ENCODE measurements at regions not wholly inside any gene's neighbourhood (a gene's known extent, or its start where the extent isn't known, plus 50 kb on each side); places are given as distances from the start of the nearest gene placed in this dataset.

GRCh38 chr2:138430181-138430580 lies 71.4 kb upstream of the SPOPL start:
- Mint-ChIP-seq H3K4me1 (ENCODE audit: low read depth) (peaks cover 6% of the 10 kb centered on the region), H3K27ac (no peak overlapping the region), H3K4me3 (no peak overlapping the region), H3K36me3 (ENCODE audit: low read depth) (no peaks in the 10 kb centered on the region), H3K27me3 (no peaks in the 10 kb centered on the region), H3K9me3 (peaks cover 14% of the 10 kb centered on the region)
- ChIA-PET POLR2A (no interaction called here), CTCF (no interaction called here)
- DNase-seq (no peak), ATAC-seq (no peak)
- intact Hi-C loops (cut with micrococcal nuclease) = no loop called here
- TF ChIP-seq CTCF (IDR thresholded peaks at IDR 0.05) = no peak

GRCh38 chr2:138432971-138433370 lies 68.6 kb upstream of the SPOPL start:
- no peak for TF ChIP-seq CTCF (IDR thresholded peaks at IDR 0.05)
- Mint-ChIP-seq H3K9me3 (peaks cover 2% of the 10 kb centered on the region), H3K27me3 (no peaks in the 10 kb centered on the region), H3K4me1 (ENCODE audit: low read depth) (peaks cover 6% of the 10 kb centered on the region), H3K36me3 (ENCODE audit: low read depth) (no peaks in the 10 kb centered on the region), H3K27ac (no peak overlapping the region), H3K4me3 (no peak overlapping the region)
- peak; percentile 2 for DNase-seq
- ATAC-seq = no peak
- ChIA-PET CTCF (no interaction called here), POLR2A (no interaction called here)
- intact Hi-C loops (cut with micrococcal nuclease) = no loop called here

- DNase-seq = no peak
- TF ChIP-seq CTCF (IDR thresholded peaks at IDR 0.05) = no peak
- intact Hi-C loops (cut with micrococcal nuclease) = no loop called here
- H3K4me1 Mint-ChIP-seq (ENCODE audit: low read depth) = peaks cover 6% of the 10 kb centered on the region
- no peaks in the 10 kb centered on the region for H3K27me3 Mint-ChIP-seq
- ChIA-PET CTCF (interaction anchor here (1.0 kb wide), 1 partner anchor 393 kb away, joined by 4 read pairs; no protein-coding TSS in a partner anchor), POLR2A (no interaction called here)
- H3K36me3 Mint-ChIP-seq (ENCODE audit: low read depth) = no peaks in the 10 kb centered on the region
- no peak for ATAC-seq
- H3K27ac Mint-ChIP-seq = no peak overlapping the region
- H3K4me3 Mint-ChIP-seq = no peak overlapping the region
- H3K9me3 Mint-ChIP-seq = peaks cover 2% of the 10 kb centered on the region
These were observed 67.3 kb upstream of the SPOPL start for GRCh38 chr2:138433995-138434951.

GRCh38 chr2:138435701-138436100 lies 65.9 kb upstream of the SPOPL start:
- no peak for TF ChIP-seq CTCF (IDR thresholded peaks at IDR 0.05)
- Mint-ChIP-seq H3K4me1 (ENCODE audit: low read depth) (peaks cover 4% of the 10 kb centered on the region), H3K27me3 (peaks cover under 1% of the 10 kb centered on the region), H3K27ac (no peak overlapping the region), H3K36me3 (ENCODE audit: low read depth) (no peaks in the 10 kb centered on the region), H3K4me3 (no peak overlapping the region), H3K9me3 (no peaks in the 10 kb centered on the region)
- ATAC-seq = no peak
- intact Hi-C loops (cut with micrococcal nuclease) = no loop called here
- ChIA-PET CTCF (interaction anchor here (1.0 kb wide), 1 partner anchor 391 kb away, joined by 4 read pairs; no protein-coding TSS in a partner anchor), POLR2A (no interaction called here)
- DNase-seq = no peak

GRCh38 chr2:138439733-138440132 lies 61.8 kb upstream of the SPOPL start:
- intact Hi-C loops (cut with micrococcal nuclease) = no loop called here
- no peaks in the 10 kb centered on the region for H3K9me3 Mint-ChIP-seq
- ATAC-seq = no peak
- no peak for DNase-seq
- POLR2A ChIA-PET = no interaction called here
- no peak for TF ChIP-seq CTCF (IDR thresholded peaks at IDR 0.05)
- H3K27me3 Mint-ChIP-seq = peaks cover 6% of the 10 kb centered on the region
- no peak overlapping the region for H3K4me3 Mint-ChIP-seq
- H3K27ac Mint-ChIP-seq = no peak overlapping the region
- H3K4me1 Mint-ChIP-seq (ENCODE audit: low read depth) = no peaks in the 10 kb centered on the region
- CTCF ChIA-PET = no interaction called here
- H3K36me3 Mint-ChIP-seq (ENCODE audit: low read depth) = no peaks in the 10 kb centered on the region
